ENCODE measurements at regions not wholly inside any gene's neighbourhood (a gene's known extent, or its start where the extent isn't known, plus 50 kb on each side); places are given as distances from the start of the nearest gene placed in this dataset.

GRCh38 chr7:10284001-10284400 lies 689.7 kb upstream of the PHF14 start:
- Mint-ChIP-seq H3K36me3 (ENCODE audit: low read depth) (no peaks in the 10 kb centered on the region), H3K4me3 (no peak overlapping the region), H3K27me3 (no peaks in the 10 kb centered on the region), H3K27ac (no peak overlapping the region), H3K9me3 (no peaks in the 10 kb centered on the region), H3K4me1 (ENCODE audit: low read depth) (no peaks in the 10 kb centered on the region)
- H3K9me3 ChIP-seq (ENCODE audit: control insufficient read depth in 1 of 2, insufficient read depth in 1 of 2, low read length in 2 of 2): no peaks in the 10 kb centered on the region
- H3K27me3 ChIP-seq (ENCODE audit: control insufficient read depth in 1 of 2, insufficient read depth in 2 of 2, low read length in 2 of 2): no peaks in the 10 kb centered on the region
- ATAC-seq (ENCODE audit: poor library complexity): no peak
- H3K4me3 ChIP-seq (ENCODE audit: low read length): no peak overlapping the region
- POLR2A ChIA-PET: no interaction called here
- no peaks in the 10 kb centered on the region for H3K36me3 ChIP-seq (ENCODE audit: insufficient read depth, low read length)
- CTCF ChIA-PET: no interaction called here
- H3K4me1 ChIP-seq (ENCODE audit: insufficient read depth, low read length): no peaks in the 10 kb centered on the region
- intact Hi-C loops (cut with DNase I, micrococcal nuclease): no loop called here
- TF ChIP-seq CTCF (IDR thresholded peaks at IDR 0.05): no peak
- DNase-seq: no peak
- H3K27ac ChIP-seq (ENCODE audit: low read depth in 1 of 2, low read length in 2 of 2): no peak overlapping the region

GRCh38 chr7:10299384-10299783 lies 674.3 kb upstream of the PHF14 start:
- Mint-ChIP-seq H3K36me3 (ENCODE audit: low read depth) (no peaks in the 10 kb centered on the region), H3K4me3 (no peak overlapping the region), H3K4me1 (ENCODE audit: low read depth) (no peaks in the 10 kb centered on the region), H3K27ac (no peak overlapping the region), H3K27me3 (no peaks in the 10 kb centered on the region), H3K9me3 (no peaks in the 10 kb centered on the region)
- ATAC-seq (ENCODE audit: poor library complexity): no peak
- Histone ChIP-seq H3K9me3 (ENCODE audit: control insufficient read depth in 1 of 2, insufficient read depth in 1 of 2, low read length in 2 of 2) (no peaks in the 10 kb centered on the region), H3K4me1 (ENCODE audit: insufficient read depth, low read length) (no peaks in the 10 kb centered on the region), H3K27me3 (ENCODE audit: control insufficient read depth in 1 of 2, insufficient read depth in 2 of 2, low read length in 2 of 2) (no peaks in the 10 kb centered on the region), H3K4me3 (ENCODE audit: low read length) (no peak overlapping the region), H3K27ac (ENCODE audit: low read depth in 1 of 2, low read length in 2 of 2) (no peak overlapping the region), H3K36me3 (ENCODE audit: insufficient read depth, low read length) (no peaks in the 10 kb centered on the region)
- no peak for DNase-seq
- intact Hi-C loops (cut with DNase I, micrococcal nuclease): no loop called here
- POLR2A ChIA-PET: no interaction called here
- no peak for TF ChIP-seq CTCF (IDR thresholded peaks at IDR 0.05)
- CTCF ChIA-PET: no interaction called here

GRCh38 chr7:10300577-10300976 lies 673.1 kb upstream of the PHF14 start:
- no peak overlapping the region for H3K27ac ChIP-seq (ENCODE audit: low read depth in 1 of 2, low read length in 2 of 2)
- no peaks in the 10 kb centered on the region for H3K9me3 ChIP-seq (ENCODE audit: control insufficient read depth in 1 of 2, insufficient read depth in 1 of 2, low read length in 2 of 2)
- ChIA-PET CTCF (no interaction called here), POLR2A (no interaction called here)
- H3K27me3 ChIP-seq (ENCODE audit: control insufficient read depth in 1 of 2, insufficient read depth in 2 of 2, low read length in 2 of 2): no peaks in the 10 kb centered on the region
- no peak for DNase-seq
- no peaks in the 10 kb centered on the region for H3K36me3 ChIP-seq (ENCODE audit: insufficient read depth, low read length)
- no peak for ATAC-seq (ENCODE audit: poor library complexity)
- Mint-ChIP-seq H3K4me1 (ENCODE audit: low read depth) (no peaks in the 10 kb centered on the region), H3K9me3 (no peaks in the 10 kb centered on the region), H3K27me3 (no peaks in the 10 kb centered on the region), H3K36me3 (ENCODE audit: low read depth) (no peaks in the 10 kb centered on the region), H3K4me3 (no peak overlapping the region), H3K27ac (no peak overlapping the region)
- no peak for TF ChIP-seq CTCF (IDR thresholded peaks at IDR 0.05)
- H3K4me1 ChIP-seq (ENCODE audit: insufficient read depth, low read length): no peaks in the 10 kb centered on the region
- no peak overlapping the region for H3K4me3 ChIP-seq (ENCODE audit: low read length)
- intact Hi-C loops (cut with DNase I, micrococcal nuclease): no loop called here
